C4-2B (cell line): ENCODE measurements at regions not wholly inside any gene's neighbourhood (a gene's known extent, or its start where the extent isn't known, plus 50 kb on each side); places are given as distances from the start of the nearest gene placed in this dataset.

Source experiments
- ZFX ChIP-seq: fragments of 450-650 bp; IDR thresholded peaks from 2 replicates; pipeline ENCODE4 v1.6.1; 2017
- TF ChIP-seq, protein P1 (sequence below): fragments of 450-650 bp; conservative IDR thresholded peaks from 2 replicates; pipeline ENCODE4 v1.5.1; 2017; ENCODE audit warnings: mild to moderate bottlenecking

DNA sequence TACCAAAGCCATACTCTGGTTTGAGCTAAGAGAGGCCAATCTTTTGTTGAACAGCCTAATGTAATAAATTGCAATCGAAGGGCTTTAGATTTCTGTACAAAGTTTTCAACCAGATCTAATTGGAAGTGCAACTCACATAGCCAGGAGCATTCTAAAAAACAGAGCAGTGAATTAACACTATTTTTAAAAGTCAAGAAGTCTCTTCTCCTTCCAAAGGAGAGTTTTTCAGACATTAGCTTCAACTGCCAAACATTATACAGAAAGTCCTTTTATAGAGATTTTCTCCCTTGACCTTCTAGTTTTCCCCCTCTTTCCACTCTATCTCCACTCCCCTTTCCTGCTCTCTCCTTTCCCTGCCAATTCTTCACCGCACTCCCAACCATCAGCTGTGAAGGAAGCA, 259.6 kb downstream of the NOVA1 start:
- TF ChIP-seq, protein P1, sequence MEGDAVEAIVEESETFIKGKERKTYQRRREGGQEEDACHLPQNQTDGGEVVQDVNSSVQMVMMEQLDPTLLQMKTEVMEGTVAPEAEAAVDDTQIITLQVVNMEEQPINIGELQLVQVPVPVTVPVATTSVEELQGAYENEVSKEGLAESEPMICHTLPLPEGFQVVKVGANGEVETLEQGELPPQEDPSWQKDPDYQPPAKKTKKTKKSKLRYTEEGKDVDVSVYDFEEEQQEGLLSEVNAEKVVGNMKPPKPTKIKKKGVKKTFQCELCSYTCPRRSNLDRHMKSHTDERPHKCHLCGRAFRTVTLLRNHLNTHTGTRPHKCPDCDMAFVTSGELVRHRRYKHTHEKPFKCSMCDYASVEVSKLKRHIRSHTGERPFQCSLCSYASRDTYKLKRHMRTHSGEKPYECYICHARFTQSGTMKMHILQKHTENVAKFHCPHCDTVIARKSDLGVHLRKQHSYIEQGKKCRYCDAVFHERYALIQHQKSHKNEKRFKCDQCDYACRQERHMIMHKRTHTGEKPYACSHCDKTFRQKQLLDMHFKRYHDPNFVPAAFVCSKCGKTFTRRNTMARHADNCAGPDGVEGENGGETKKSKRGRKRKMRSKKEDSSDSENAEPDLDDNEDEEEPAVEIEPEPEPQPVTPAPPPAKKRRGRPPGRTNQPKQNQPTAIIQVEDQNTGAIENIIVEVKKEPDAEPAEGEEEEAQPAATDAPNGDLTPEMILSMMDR, result no peak
- no peak for TF ChIP-seq ZFX
